ENCODE measurements at regions not wholly inside any gene's neighbourhood (a gene's known extent, or its start where the extent isn't known, plus 50 kb on each side); places are given as distances from the start of the nearest gene placed in this dataset.

- Mint-ChIP-seq H3K4me1 (ENCODE audit: low read depth in 2 of 2) (no peaks in the 10 kb centered on the region), H3K27me3 (no peaks in the 10 kb centered on the region), H3K9me3 (peaks cover 18% of the 10 kb centered on the region), H3K4me3 (no peak overlapping the region), H3K27ac (no peak overlapping the region), H3K36me3 (no peaks in the 10 kb centered on the region)
- DNase-seq (ENCODE audit: low spot score), result no peak
- ATAC-seq, result no peak
These were observed 243.4 kb upstream of the GRID2 start for GRCh38 chr4:92060333-92060732.

GRCh38 chr4:92064574-92064973 lies 239.2 kb upstream of the GRID2 start:
- ATAC-seq, result no peak

GRCh38 chr4:92066485-92066884 lies 237.3 kb upstream of the GRID2 start:
- Mint-ChIP-seq H3K4me1 (ENCODE audit: low read depth in 2 of 2) (no peaks in the 10 kb centered on the region), H3K27me3 (no peaks in the 10 kb centered on the region), H3K36me3 (peaks cover 5% of the 10 kb centered on the region), H3K27ac (no peak overlapping the region), H3K4me3 (no peak overlapping the region), H3K9me3 (peaks cover 13% of the 10 kb centered on the region)
- DNase-seq (ENCODE audit: low spot score), result no peak
- ATAC-seq, result no peak

More at GRCh38 chr4:92064574-92064973, 239.2 kb upstream of the GRID2 start:
- H3K9me3 Mint-ChIP-seq, result peaks cover 12% of the 10 kb centered on the region
- H3K27me3 Mint-ChIP-seq, result no peaks in the 10 kb centered on the region
- H3K36me3 Mint-ChIP-seq, result peaks cover 3% of the 10 kb centered on the region
- DNase-seq (ENCODE audit: low spot score), result no peak
- H3K4me3 Mint-ChIP-seq, result no peak overlapping the region
- H3K27ac Mint-ChIP-seq, result no peak overlapping the region
- no peaks in the 10 kb centered on the region for H3K4me1 Mint-ChIP-seq (ENCODE audit: low read depth in 2 of 2)

- Mint-ChIP-seq H3K4me1 (ENCODE audit: low read depth in 2 of 2) (no peaks in the 10 kb centered on the region), H3K4me3 (no peak overlapping the region), H3K27me3 (no peaks in the 10 kb centered on the region)
These were observed 232.2 kb upstream of the GRID2 start for GRCh38 chr4:92071587-92071986.

GRCh38 chr4:92074839-92075238 lies 228.9 kb upstream of the GRID2 start:
- no peaks in the 10 kb centered on the region for H3K4me1 Mint-ChIP-seq (ENCODE audit: low read depth in 2 of 2)
- no peak for DNase-seq (ENCODE audit: low spot score)
- peaks cover 14% of the 10 kb centered on the region for H3K36me3 Mint-ChIP-seq
- H3K27me3 Mint-ChIP-seq, result no peaks in the 10 kb centered on the region
- no peak overlapping the region for H3K27ac Mint-ChIP-seq
- H3K4me3 Mint-ChIP-seq, result no peak overlapping the region
- no peak for ATAC-seq
- H3K9me3 Mint-ChIP-seq, result peaks cover 5% of the 10 kb centered on the region

More at GRCh38 chr4:92071587-92071986, 232.2 kb upstream of the GRID2 start:
- Mint-ChIP-seq H3K36me3 (peaks cover 19% of the 10 kb centered on the region), H3K9me3 (peaks cover 11% of the 10 kb centered on the region), H3K27ac (no peak overlapping the region)
- DNase-seq (ENCODE audit: low spot score), result no peak
- ATAC-seq, result no peak

GRCh38 chr4:92090887-92091286 lies 212.9 kb upstream of the GRID2 start:
- DNase-seq (ENCODE audit: low spot score) (no peak), ATAC-seq (no peak)
- peaks cover 26% of the 10 kb centered on the region for H3K9me3 Mint-ChIP-seq
- H3K4me3 Mint-ChIP-seq, result no peak overlapping the region
- peaks cover 5% of the 10 kb centered on the region for H3K36me3 Mint-ChIP-seq
- no peak overlapping the region for H3K27ac Mint-ChIP-seq
- H3K27me3 Mint-ChIP-seq, result no peaks in the 10 kb centered on the region
- H3K4me1 Mint-ChIP-seq (ENCODE audit: low read depth in 2 of 2), result no peaks in the 10 kb centered on the region

- ATAC-seq, result no peak
- Mint-ChIP-seq H3K27ac (no peak overlapping the region), H3K4me1 (ENCODE audit: low read depth in 2 of 2) (no peaks in the 10 kb centered on the region), H3K9me3 (peaks cover 26% of the 10 kb centered on the region), H3K4me3 (no peak overlapping the region), H3K36me3 (peaks cover 5% of the 10 kb centered on the region), H3K27me3 (no peaks in the 10 kb centered on the region)
- no peak for DNase-seq (ENCODE audit: low spot score)
These were observed 212.4 kb upstream of the GRID2 start for GRCh38 chr4:92091335-92091734.

GRCh38 chr4:92099861-92100260 lies 203.9 kb upstream of the GRID2 start:
- Mint-ChIP-seq H3K4me3 (no peak overlapping the region), H3K9me3 (peaks cover 11% of the 10 kb centered on the region), H3K27me3 (no peaks in the 10 kb centered on the region), H3K4me1 (ENCODE audit: low read depth in 2 of 2) (no peaks in the 10 kb centered on the region), H3K36me3 (no peaks in the 10 kb centered on the region), H3K27ac (no peak overlapping the region)
- DNase-seq (ENCODE audit: low spot score), result no peak
- ATAC-seq, result no peak

GRCh38 chr4:92100975-92101374 lies 202.8 kb upstream of the GRID2 start:
- H3K9me3 Mint-ChIP-seq, result peaks cover 11% of the 10 kb centered on the region
- ATAC-seq (no peak), DNase-seq (ENCODE audit: low spot score) (no peak)
- H3K27ac Mint-ChIP-seq, result no peak overlapping the region
- H3K36me3 Mint-ChIP-seq, result peaks cover 5% of the 10 kb centered on the region
- no peaks in the 10 kb centered on the region for H3K27me3 Mint-ChIP-seq
- H3K4me1 Mint-ChIP-seq (ENCODE audit: low read depth in 2 of 2), result no peaks in the 10 kb centered on the region
- H3K4me3 Mint-ChIP-seq, result no peak overlapping the region

GRCh38 chr4:92101737-92102172 lies 202.0 kb upstream of the GRID2 start:
- no peak for ATAC-seq
- Mint-ChIP-seq H3K4me3 (no peak overlapping the region), H3K9me3 (peaks cover 11% of the 10 kb centered on the region), H3K27me3 (no peaks in the 10 kb centered on the region), H3K36me3 (peaks cover 5% of the 10 kb centered on the region), H3K27ac (no peak overlapping the region), H3K4me1 (ENCODE audit: low read depth in 2 of 2) (no peaks in the 10 kb centered on the region)
- no peak for DNase-seq (ENCODE audit: low spot score)

- no peak overlapping the region for H3K4me3 Mint-ChIP-seq
These were observed 199.3 kb upstream of the GRID2 start for GRCh38 chr4:92104506-92104905.

GRCh38 chr4:92106816-92107215 lies 196.9 kb upstream of the GRID2 start:
- Mint-ChIP-seq H3K9me3 (peaks cover 11% of the 10 kb centered on the region), H3K36me3 (peaks cover 5% of the 10 kb centered on the region), H3K27ac (no peak overlapping the region), H3K4me1 (ENCODE audit: low read depth in 2 of 2) (no peaks in the 10 kb centered on the region), H3K27me3 (no peaks in the 10 kb centered on the region), H3K4me3 (no peak overlapping the region)
- ATAC-seq (no peak), DNase-seq (ENCODE audit: low spot score) (no peak)

More at GRCh38 chr4:92104506-92104905, 199.3 kb upstream of the GRID2 start:
- Mint-ChIP-seq H3K27me3 (no peaks in the 10 kb centered on the region), H3K27ac (no peak overlapping the region), H3K36me3 (peaks cover 5% of the 10 kb centered on the region), H3K4me1 (ENCODE audit: low read depth in 2 of 2) (no peaks in the 10 kb centered on the region), H3K9me3 (peaks cover 14% of the 10 kb centered on the region)
- ATAC-seq (no peak), DNase-seq (ENCODE audit: low spot score) (no peak)

GRCh38 chr4:92111493-92111892 lies 192.3 kb upstream of the GRID2 start:
- Mint-ChIP-seq H3K36me3 (no peaks in the 10 kb centered on the region), H3K4me3 (no peak overlapping the region), H3K27ac (no peak overlapping the region), H3K4me1 (ENCODE audit: low read depth in 2 of 2) (no peaks in the 10 kb centered on the region), H3K9me3 (peaks cover 8% of the 10 kb centered on the region), H3K27me3 (no peaks in the 10 kb centered on the region)
- DNase-seq (ENCODE audit: low spot score) (no peak), ATAC-seq (no peak)

- no peak for ATAC-seq
- DNase-seq (ENCODE audit: low spot score), result no peak
- Mint-ChIP-seq H3K4me3 (no peak overlapping the region), H3K27me3 (no peaks in the 10 kb centered on the region), H3K27ac (no peak overlapping the region), H3K36me3 (peaks cover 2% of the 10 kb centered on the region), H3K4me1 (ENCODE audit: low read depth in 2 of 2) (no peaks in the 10 kb centered on the region), H3K9me3 (peaks cover 19% of the 10 kb centered on the region)
These were observed 191.0 kb upstream of the GRID2 start for GRCh38 chr4:92112805-92113204.

GRCh38 chr4:92120810-92121498 lies 182.8 kb upstream of the GRID2 start:
- peaks cover 24% of the 10 kb centered on the region for H3K9me3 Mint-ChIP-seq
- DNase-seq (ENCODE audit: low spot score) (no peak), ATAC-seq (no peak)
- no peak overlapping the region for H3K4me3 Mint-ChIP-seq
- H3K27me3 Mint-ChIP-seq, result no peaks in the 10 kb centered on the region
- H3K36me3 Mint-ChIP-seq, result peaks cover 9% of the 10 kb centered on the region
- H3K4me1 Mint-ChIP-seq (ENCODE audit: low read depth in 2 of 2), result no peaks in the 10 kb centered on the region
- H3K27ac Mint-ChIP-seq, result no peak overlapping the region

All from natural killer cell treated with Interleukin-12 subunit alpha and Interleukin-12 subunit beta and Interleukin-15 and Interleukin-18, amount 100 ng/mL, for 72 hours (primary cell).